GM18499 (cell line): ENCODE measurements at regions not wholly inside any gene's neighbourhood (a gene's known extent, or its start where the extent isn't known, plus 50 kb on each side); places are given as distances from the start of the nearest gene placed in this dataset.
"Not testable (repeated sequence)": the region's sequence is repeated elsewhere in the genome, so short reads cannot be mapped to it uniquely, and the experiment has no call there.

Source experiments
- ATAC-seq: cut with Tn5 transposase; IDR thresholded peaks from one replicate; pipeline ENCODE4 v1.9.1; 2021; ENCODE audit warnings: moderate number of reproducible peaks; ENCODE audit not compliant: insufficient read depth, unreplicated experiment

GRCh38 chr10:90089719-90090118 lies 388.3 kb downstream of the KIF20B start:
- no peak for ATAC-seq

DNA sequence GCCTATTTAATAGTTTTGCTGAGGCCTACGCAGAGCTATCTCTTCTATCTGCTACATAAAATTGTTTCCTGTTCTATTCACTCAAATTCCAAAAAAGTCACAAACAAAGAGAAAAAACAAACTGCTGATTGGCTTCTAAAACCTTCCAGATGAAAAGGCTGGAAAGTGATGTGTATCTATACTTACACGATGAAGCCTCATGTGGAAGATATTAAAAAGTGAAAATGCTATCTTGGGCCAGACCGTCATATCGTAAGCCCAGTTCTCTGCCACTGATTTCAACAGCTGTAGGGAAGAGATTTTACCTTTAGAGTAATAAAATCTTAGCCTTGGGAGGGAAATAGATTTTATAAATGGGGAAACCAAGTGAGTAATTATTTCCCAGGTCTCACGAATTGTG lies 394.8 kb downstream of the KIF20B start:
- no peak for ATAC-seq

GRCh38 chr10:90107581-90107980 lies 406.2 kb downstream of the KIF20B start:
- not testable (repeated sequence) for ATAC-seq

DNA sequence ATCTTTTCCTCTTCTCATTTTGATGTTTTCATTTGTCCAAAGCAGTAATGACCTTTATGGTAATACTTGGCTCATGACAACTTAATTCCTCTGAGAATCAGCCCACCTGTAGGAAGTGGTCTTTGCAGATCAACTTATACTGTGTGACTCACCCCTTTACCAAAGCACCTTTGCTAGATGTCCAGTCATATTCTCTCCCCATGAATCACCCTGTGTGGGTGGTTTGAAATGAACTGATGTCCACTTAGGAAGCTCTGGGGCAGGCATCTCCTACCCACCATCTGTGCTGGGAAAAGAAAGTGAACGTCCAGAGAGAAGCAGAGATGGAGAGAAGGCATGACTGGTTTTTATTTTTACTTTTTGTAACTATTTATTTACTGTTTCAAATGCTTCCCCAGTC lies 410.3 kb downstream of the KIF20B start:
- no peak for ATAC-seq

DNA sequence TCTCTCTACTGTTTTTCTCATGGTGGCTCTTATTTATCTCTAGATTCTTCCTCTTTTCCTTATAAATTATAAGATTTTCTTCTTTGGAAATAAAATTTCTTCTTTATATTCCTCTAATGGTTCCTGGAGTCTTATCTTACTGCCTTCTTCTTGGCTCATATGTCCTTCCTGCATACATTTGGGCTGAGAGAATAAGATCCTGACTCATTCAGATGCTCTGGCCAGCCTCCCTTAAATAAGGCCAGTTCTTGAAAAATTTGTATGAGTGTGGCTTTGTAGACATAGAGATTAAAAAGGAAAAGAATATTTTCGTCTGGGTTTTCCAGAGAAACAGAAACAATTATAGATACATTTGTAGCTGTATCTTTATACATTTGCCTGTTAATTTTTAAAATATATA lies 411.3 kb downstream of the KIF20B start:
- ATAC-seq: no peak

- not testable (repeated sequence) for ATAC-seq
These were observed 417.2 kb downstream of the KIF20B start for GRCh38 chr10:90118567-90118966.

GRCh38 chr10:90119631-90120280 lies 418.4 kb downstream of the KIF20B start:
- not testable (repeated sequence) for ATAC-seq

DNA sequence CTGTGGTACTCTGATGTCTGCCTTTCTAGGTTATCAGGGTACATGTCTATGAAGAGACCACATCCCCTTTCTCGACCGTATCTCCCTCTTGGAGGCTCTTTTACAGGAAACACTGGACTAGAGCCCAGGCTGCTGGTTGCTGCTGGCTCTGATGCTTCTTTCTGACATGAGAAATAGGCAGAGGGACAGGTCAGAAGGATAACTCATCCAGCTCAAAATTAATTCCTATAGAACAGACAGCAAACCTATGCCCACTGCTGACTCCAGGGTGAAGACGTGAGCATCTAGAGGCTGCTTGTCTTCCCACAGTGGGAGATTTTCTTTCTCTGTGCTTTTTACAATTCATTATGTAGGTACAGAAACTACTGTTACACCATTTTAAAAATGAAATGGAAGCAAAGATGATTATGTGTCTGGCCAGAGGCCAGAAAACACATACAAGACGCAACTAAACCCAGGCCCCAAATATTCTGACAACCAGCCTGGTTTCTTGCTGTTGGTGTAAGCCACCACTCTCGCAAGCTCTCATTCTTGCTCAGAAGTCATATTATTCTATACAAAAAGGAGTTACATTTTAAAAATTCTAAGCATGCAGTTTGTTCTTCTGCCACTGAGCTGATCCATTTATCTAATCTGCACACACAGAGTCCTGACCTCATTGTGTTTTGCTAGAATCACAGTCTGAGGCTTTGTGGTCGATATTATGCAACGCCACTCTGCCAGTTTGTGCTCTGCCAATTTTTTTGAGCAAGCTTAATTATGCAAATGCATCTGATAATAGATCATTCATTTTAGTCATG lies 424.3 kb downstream of the KIF20B start:
- no peak for ATAC-seq

- no peak for ATAC-seq
These were observed 424.8 kb downstream of the KIF20B start for GRCh38 chr10:90126256-90126595.

- peak; percentile 44 for ATAC-seq
These were observed 429.1 kb downstream of the KIF20B start for GRCh38 chr10:90130321-90131086.

DNA sequence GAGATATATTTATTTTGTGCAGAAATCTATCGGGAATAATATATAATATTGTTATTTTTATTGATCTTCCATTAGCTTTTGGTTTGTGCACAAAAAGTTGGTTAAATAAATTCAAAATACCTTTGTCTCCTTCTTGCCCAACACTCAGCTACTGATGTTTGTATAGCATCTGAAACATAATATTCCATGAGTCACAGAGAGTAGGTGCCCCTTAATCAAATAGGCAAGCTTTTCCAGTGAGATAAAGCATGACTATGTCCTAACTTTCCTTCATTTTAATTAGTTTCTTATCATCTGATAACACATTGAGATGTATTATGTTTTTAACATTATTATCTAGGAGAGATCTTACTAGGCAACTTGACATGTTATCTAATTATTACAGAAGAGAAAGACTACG lies 432.2 kb downstream of the KIF20B start:
- no peak for ATAC-seq

DNA sequence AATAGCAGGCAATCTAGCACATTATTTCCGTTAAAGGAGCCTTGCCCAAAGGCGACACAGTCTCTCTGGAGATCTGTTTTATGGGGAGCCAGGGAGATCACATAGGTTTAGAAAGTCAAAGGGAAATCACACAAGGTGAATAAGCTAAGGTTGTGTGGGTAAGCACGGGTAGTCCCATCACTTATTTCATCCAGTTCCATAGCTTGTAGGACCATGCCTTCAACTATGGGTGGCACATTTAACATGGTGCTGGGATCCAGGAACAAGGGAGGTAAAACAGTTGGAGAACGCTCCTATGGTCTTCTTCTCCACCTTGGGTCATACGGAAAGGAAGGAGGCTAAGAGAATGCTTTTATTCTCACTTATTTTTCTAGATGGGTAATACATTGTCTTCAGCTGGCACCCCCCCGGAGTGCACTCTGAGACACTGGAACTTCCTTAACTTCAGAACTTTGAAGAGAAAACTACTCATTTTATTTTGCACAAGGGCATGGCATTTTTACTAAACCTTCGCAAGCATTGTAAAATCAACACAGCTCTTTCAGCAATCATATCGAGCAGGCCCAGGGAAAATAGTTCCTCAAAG lies 435.4 kb downstream of the KIF20B start:
- no peak for ATAC-seq

- ATAC-seq: no peak
These were observed 437.5 kb downstream of the KIF20B start for GRCh38 chr10:90138844-90139243.

DNA sequence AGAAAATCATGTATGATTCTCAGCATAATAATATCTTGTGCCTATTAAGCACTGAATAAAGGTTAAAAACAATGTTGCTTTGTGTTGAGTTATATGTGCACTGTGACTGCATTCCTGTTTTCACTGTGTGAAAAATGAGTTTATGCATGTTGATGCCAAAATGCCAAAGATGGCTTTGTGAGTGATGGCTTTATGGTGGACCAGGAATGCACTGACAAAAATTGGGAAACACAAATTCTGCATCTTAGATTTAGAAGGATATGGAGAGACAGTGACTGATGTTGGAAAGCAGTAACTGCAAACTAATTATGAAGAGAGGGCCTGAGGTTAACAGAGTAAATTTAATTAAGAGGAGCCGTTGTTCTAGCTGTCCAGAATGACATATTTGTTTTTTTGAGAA lies 440.4 kb downstream of the KIF20B start:
- no peak for ATAC-seq

DNA sequence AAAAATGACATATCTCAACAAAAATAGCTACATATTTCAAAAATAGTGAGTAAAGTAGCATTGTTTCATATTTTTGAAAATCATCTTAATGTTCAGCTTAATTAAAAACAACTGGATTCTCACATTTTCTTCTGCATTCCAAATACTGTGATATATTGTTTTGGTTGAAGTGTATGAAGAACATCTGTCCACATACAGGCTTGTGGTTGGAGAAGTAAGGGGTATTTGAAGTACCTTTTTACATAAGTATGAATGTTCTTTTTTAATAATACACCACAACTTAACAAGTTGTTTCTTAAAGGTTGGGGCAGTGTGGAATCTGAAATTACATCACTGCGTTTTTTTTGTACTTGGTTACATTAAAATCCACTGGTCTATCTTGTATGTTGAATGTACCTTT lies 442.5 kb downstream of the KIF20B start:
- no peak for ATAC-seq

GRCh38 chr10:90148116-90148855 lies 446.9 kb downstream of the KIF20B start:
- ATAC-seq: no peak

DNA sequence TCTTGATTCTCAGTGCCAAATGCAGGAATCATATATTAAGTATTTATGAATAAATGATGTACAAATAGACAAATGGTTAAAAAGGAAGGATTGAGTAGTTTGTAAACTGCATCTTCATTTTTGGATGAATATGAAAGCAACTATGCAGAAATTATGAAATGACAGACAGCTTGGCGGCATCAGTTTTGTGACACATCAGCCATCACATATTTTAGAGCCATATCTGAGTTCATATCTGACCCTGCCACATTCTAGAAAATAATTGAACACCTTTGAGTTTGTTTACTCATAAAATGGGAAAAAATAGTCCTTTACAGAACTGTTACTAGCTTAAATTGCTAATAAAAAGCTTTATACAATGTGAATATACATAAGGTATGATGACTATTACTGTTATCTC lies 448.2 kb downstream of the KIF20B start:
- no peak for ATAC-seq

- ATAC-seq: no peak
These were observed 461.0 kb downstream of the KIF20B start for GRCh38 chr10:90162271-90162853.

GRCh38 chr10:90167174-90168064 lies 466.0 kb downstream of the KIF20B start:
- ATAC-seq: peak; percentile 75
